ENCODE measurements at regions not wholly inside any gene's neighbourhood (a gene's known extent, or its start where the extent isn't known, plus 50 kb on each side); places are given as distances from the start of the nearest gene placed in this dataset.

GRCh38 chr16:87186446-87186845, 130.7 kb downstream of the C16orf95 start:
- TF ChIP-seq CTCF (conservative IDR thresholded peaks at IDR 0.05 in 1 of 2, IDR thresholded peaks at IDR 0.05 in 1 of 2; ENCODE audit: low read depth in 1 of 2, low read length in 2 of 2) (no peak), EZH2 (IDR thresholded peaks at IDR 0.05; ENCODE audit: low read length, missing control alignments) (no peak)
